Lower leg skin (tissue), 4 donors: ENCODE measurements at regions not wholly inside any gene's neighbourhood (a gene's known extent, or its start where the extent isn't known, plus 50 kb on each side); places are given as distances from the start of the nearest gene placed in this dataset.

Experiments used
- DNase-seq, 2 donors: peaks; one replicate each; pipeline ENCODE4 v3.0.0-alpha.2; 2019; ENCODE audit warnings: low spot score in 2 of 2
- H3K4me3 ChIP-seq: fragments of 200-600 bp; sonication (generic); 2 replicates; pipeline ENCODE4 v1.5.1; 2017; ENCODE audit warnings: mild to moderate bottlenecking, low read depth; ENCODE audit not compliant: poor library complexity, severe bottlenecking
- POLR2A ChIP-seq, 2 donors: fragments of 450-650 bp; IDR thresholded peaks; one replicate each; pipeline ENCODE4 v1.6.1; 2016 to 2017; ENCODE audit warnings: antibody characterized with exemption in 2 of 2, mild to moderate bottlenecking in 1 of 2, moderate library complexity in 1 of 2
- whole genome bisulfite sequencing, 2 donors: methylation state at CpG; one replicate each; pipeline ENCODE4 v1.1.5; 2018; 5-methylcytosine and 5-hydroxymethylcytosine counted together
- intact Hi-C: fragments of 100-400 bp; cut with DNase I; formaldehyde crosslinking; loops from one replicate; pipeline ENCODE4 v1.15.0; 2023; ENCODE audit warnings: low total_unique reads
- TF ChIP-seq, protein P1 (sequence below), 3 donors: fragments of 450-650 bp; IDR thresholded peaks; one replicate each; pipeline ENCODE4 v1.5.1; 2016; ENCODE audit warnings: antibody characterized with exemption in 3 of 3, mild to moderate bottlenecking in 3 of 3, moderate library complexity in 2 of 3

DNA sequence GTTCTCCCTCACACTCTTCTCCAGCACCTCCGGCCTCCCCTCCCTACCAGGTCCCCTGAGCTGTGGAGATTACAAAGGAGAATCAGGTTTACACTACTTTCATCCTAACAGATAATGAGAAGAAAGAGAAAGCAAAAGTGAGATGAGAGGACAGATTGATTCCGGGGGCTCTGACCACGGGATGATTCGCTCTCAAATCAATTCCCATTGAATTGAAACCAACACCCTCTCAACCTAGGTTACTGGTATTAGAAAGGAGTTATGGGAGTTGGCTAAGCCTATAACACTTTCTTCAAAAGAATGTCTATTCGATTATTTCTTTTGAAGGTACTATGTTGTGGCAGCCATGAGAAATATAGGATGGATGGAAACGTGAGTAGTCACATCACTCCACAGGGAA, 386.2 kb upstream of the TNP1 start:
- H3K4me3 ChIP-seq: no peak overlapping the region
- no peak for TF ChIP-seq POLR2A (IDR thresholded peaks at IDR 0.05)
- TF ChIP-seq, protein P1, sequence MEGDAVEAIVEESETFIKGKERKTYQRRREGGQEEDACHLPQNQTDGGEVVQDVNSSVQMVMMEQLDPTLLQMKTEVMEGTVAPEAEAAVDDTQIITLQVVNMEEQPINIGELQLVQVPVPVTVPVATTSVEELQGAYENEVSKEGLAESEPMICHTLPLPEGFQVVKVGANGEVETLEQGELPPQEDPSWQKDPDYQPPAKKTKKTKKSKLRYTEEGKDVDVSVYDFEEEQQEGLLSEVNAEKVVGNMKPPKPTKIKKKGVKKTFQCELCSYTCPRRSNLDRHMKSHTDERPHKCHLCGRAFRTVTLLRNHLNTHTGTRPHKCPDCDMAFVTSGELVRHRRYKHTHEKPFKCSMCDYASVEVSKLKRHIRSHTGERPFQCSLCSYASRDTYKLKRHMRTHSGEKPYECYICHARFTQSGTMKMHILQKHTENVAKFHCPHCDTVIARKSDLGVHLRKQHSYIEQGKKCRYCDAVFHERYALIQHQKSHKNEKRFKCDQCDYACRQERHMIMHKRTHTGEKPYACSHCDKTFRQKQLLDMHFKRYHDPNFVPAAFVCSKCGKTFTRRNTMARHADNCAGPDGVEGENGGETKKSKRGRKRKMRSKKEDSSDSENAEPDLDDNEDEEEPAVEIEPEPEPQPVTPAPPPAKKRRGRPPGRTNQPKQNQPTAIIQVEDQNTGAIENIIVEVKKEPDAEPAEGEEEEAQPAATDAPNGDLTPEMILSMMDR (IDR thresholded peaks at IDR 0.05): no peak
- intact Hi-C loops: no loop called here
- no peak for DNase-seq
- WGBS, 2 donors: 90% methylated on average over 6 of the region's 6 CpGs

DNA sequence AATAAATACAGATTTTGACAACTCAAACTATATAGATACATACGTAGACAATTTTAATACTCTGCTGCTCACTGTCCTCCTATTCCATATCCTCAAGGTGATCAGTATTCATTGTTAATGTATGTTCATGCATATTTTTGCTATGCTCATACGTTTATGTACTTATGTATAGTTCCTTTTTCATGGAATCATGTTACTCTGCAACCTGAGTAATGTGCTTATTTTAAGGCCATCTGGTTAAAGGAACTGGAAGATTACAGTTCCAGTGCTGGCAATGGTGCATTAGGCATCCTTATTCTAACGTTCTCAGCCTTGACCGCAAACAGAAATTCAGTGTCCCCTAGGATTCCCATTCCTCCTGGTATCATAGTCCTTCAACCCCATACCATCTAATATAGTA, 385.0 kb upstream of the TNP1 start:
- intact Hi-C loops: no loop called here
- TF ChIP-seq, protein P1 (IDR thresholded peaks at IDR 0.05): no peak
- no peak for TF ChIP-seq POLR2A (IDR thresholded peaks at IDR 0.05)
- H3K4me3 ChIP-seq: no peak overlapping the region
- no peak for DNase-seq
- 85 to 90% methylated on average over 4 of the region's 4 CpGs for WGBS, 2 donors

DNA sequence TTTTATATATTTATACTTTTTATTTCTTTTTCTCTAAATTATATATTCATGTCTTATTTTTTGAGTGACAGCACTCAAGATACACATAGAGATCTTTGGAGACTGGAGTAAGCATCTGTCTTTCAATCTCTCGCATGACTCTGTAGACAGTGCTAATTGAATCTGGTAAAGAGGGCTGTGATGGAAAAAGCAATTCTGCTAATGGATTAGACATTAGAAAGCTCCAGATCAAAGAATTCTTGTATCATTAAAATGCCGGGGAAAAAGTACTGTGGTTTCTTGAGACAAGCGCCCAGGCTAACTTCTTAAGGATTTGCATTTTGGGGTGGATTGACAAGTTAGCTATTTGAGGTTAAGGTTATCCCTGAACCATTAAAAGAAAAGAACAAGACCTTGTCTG, 383.1 kb upstream of the TNP1 start:
- H3K4me3 ChIP-seq: no peak overlapping the region
- no peak for DNase-seq
- TF ChIP-seq, protein P1 (IDR thresholded peaks at IDR 0.05): no peak
- no peak for TF ChIP-seq POLR2A (IDR thresholded peaks at IDR 0.05)
- 95 to 97% methylated on average over 3 of the region's 3 CpGs for WGBS, 2 donors
- intact Hi-C loops: no loop called here

DNA sequence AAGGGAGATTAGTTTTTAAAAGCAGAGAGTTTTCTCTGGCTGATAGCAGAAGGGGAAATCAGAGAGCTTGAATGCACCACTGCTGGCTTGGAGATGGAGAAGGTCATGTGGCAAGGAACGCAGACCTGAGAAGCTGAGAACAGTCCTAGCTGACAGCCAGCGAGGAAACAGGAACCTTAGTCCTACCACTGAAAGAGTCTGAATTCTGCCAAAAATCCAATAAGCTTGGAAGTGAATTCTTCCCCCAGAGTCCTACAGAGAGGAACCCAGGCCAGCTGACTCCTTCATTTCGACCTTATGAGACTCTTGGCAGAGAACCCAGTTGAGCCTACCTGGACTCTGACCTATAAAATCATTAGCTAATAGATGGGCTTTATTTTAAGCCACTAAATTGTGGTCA, 371.9 kb upstream of the TNP1 start:
- DNase-seq: no peak
- intact Hi-C loops: no loop called here
- 70 to 77% methylated on average over 3 of the region's 3 CpGs for WGBS, 2 donors
- TF ChIP-seq, protein P1 (IDR thresholded peaks at IDR 0.05): no peak
- TF ChIP-seq POLR2A (IDR thresholded peaks at IDR 0.05): no peak
- no peak overlapping the region for H3K4me3 ChIP-seq

DNA sequence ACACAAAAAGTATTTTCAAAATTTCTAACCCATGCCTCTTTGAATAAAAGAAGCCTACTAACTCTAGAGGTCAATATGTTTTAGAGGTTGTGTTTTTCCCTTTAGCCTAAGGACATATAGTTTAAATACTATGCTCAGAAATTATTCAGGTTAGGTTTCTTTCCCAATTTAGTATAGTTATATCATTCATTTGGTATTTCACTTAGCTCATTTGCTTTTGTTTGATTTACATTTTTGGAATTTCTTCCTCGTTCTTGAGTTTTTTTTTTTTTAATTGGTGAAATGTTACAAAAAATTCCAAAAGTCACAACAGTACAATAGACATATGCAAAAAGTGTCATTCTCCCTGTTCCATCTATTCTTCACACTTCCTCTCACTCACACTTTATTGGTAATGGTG, 371.3 kb upstream of the TNP1 start:
- intact Hi-C loops: no loop called here
- H3K4me3 ChIP-seq: no peak overlapping the region
- 44 to 58% methylated on average over 1 of the region's 1 CpG for WGBS, 2 donors
- no peak for DNase-seq
- no peak for TF ChIP-seq POLR2A (IDR thresholded peaks at IDR 0.05)
- TF ChIP-seq, protein P1 (IDR thresholded peaks at IDR 0.05): no peak

DNA sequence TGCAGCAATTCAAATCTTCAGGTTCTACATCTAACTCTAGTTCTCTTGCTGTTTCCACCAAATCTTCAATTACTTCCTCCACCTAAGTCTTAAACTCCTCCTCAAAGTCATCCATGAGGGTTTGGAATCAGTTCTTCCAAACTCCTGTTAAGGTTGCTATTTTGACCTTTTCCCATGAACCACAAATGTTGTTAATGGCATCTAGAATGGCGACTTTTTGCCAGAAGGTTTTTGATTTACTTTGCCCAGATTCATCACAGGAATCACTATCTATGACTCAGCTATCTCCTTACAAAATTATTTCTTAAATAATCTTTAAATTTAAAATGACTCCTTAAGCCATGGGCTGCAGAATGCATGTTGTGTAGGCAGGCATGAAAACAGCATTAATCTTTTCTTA, 368.9 kb upstream of the TNP1 start:
- no peak overlapping the region for H3K4me3 ChIP-seq
- intact Hi-C loops: no loop called here
- DNase-seq: no peak
- TF ChIP-seq POLR2A (IDR thresholded peaks at IDR 0.05): no peak
- TF ChIP-seq, protein P1 (IDR thresholded peaks at IDR 0.05): no peak
- 72 to 77% methylated on average over 1 of the region's 1 CpG for WGBS, 2 donors
